Neural cell (in vitro differentiated cells): ENCODE measurements at regions not wholly inside any gene's neighbourhood (a gene's known extent, or its start where the extent isn't known, plus 50 kb on each side); places are given as distances from the start of the nearest gene placed in this dataset.
"Not testable (repeated sequence)": the region's sequence is repeated elsewhere in the genome, so short reads cannot be mapped to it uniquely, and the experiment has no call there.

ENCODE experiments used
- H2AFZ ChIP-seq: fragments of 200-600, 300-800 bp; sonication (generic), shearing (Covaris generic); 2 replicates; pipeline ENCODE4 v1.6.0; 2014; ENCODE audit warnings: low read depth, mild to moderate bottlenecking, antibody characterized with exemption, low read length, moderate library complexity
- H3F3A ChIP-seq: fragments of 200-600 bp; shearing (Covaris generic); 2 replicates; pipeline ENCODE4 v1.6.1; 2016; ENCODE audit warnings: mild to moderate bottlenecking, moderate library complexity, mixed read lengths, antibody characterized with exemption, low read length; ENCODE audit not compliant: insufficient read depth, poor library complexity, severe bottlenecking
- H3K27ac ChIP-seq: fragments of 200-600, 300-800 bp; sonication (generic), shearing (Covaris generic); 2 replicates; pipeline ENCODE4 v1.5.1; 2014; ENCODE audit warnings: mild to moderate bottlenecking, low read length, moderate library complexity
- H3K27me3 ChIP-seq: fragments of 300-800, 200-600 bp; sonication (generic), shearing (Covaris generic); 2 replicates; pipeline ENCODE4 v1.6.0; 2014; ENCODE audit warnings: mild to moderate bottlenecking, low read depth, low read length, moderate library complexity; ENCODE audit not compliant: insufficient read depth
- H3K36me3 ChIP-seq: fragments of 300-800, 200-600 bp; sonication (generic), shearing (Covaris generic); 2 replicates; pipeline ENCODE4 v1.5.1; 2014; ENCODE audit warnings: mild to moderate bottlenecking, antibody characterized with exemption, low read length, moderate library complexity; ENCODE audit not compliant: insufficient read depth
- H3K4me2 ChIP-seq: fragments of 300-800, 200-600 bp; sonication (generic), shearing (Covaris generic); 2 replicates; pipeline ENCODE4 v1.6.0; 2014; ENCODE audit warnings: mild to moderate bottlenecking, low read length
- H3K4me3 ChIP-seq: fragments of 300-800, 200-600 bp; sonication (generic), shearing (Covaris generic); 2 replicates; pipeline ENCODE4 v1.5.1; 2014; ENCODE audit warnings: mild to moderate bottlenecking, low read length, moderate library complexity
- H3K79me2 ChIP-seq: fragments of 200-600 bp; shearing (Covaris generic); replicated peaks from 2 replicates; pipeline ENCODE4 v1.6.0; 2014; ENCODE audit warnings: mild to moderate bottlenecking, low read length, moderate library complexity; ENCODE audit not compliant: insufficient read depth
- H3K9ac ChIP-seq: fragments of 300-800, 200-600 bp; sonication (generic), shearing (Covaris generic); 2 replicates; pipeline ENCODE4 v1.6.1; 2016; ENCODE audit warnings: mild to moderate bottlenecking, low read length, mixed read lengths
- H3K9me2 ChIP-seq: fragments of 200-600 bp; shearing (Covaris generic); 2 replicates; pipeline ENCODE4 v1.6.1; 2016; ENCODE audit warnings: mild to moderate bottlenecking, low read length, mixed read lengths; ENCODE audit not compliant: insufficient read depth
- H3K9me3 ChIP-seq: fragments of 200-600, 300-800 bp; sonication (generic), shearing (Covaris generic); 2 replicates; pipeline ENCODE4 v1.6.1; 2016; ENCODE audit warnings: mild to moderate bottlenecking, mixed run types, low read length, moderate library complexity, mixed read lengths
- H4K20me1 ChIP-seq: fragments of 200-600 bp; shearing (Covaris generic); 2 replicates; pipeline ENCODE4 v1.6.1; 2016; ENCODE audit warnings: mild to moderate bottlenecking, mixed run types; ENCODE audit not compliant: insufficient read depth
- CTCF ChIP-seq: fragments of 450-650 bp; IDR thresholded peaks from 2 replicates; pipeline ENCODE4 v1.5.1; 2014; ENCODE audit warnings: antibody characterized with exemption, mild to moderate bottlenecking, moderate library complexity; ENCODE audit not compliant: poor library complexity, severe bottlenecking
- EP300 ChIP-seq: fragments of 450-650 bp; conservative IDR thresholded peaks from 2 replicates; pipeline ENCODE4 v1.6.1; 2014; ENCODE audit warnings: antibody characterized with exemption, mild to moderate bottlenecking, moderate library complexity; ENCODE audit not compliant: poor library complexity, severe bottlenecking
- EZH2 ChIP-seq: fragments of 200-600, 300-800 bp; shearing (Covaris generic), sonication (generic); IDR thresholded peaks from 2 replicates; pipeline ENCODE4 v1.6.1; 2014; ENCODE audit warnings: antibody characterized with exemption, low read length, borderline replicate concordance, mild to moderate bottlenecking; ENCODE audit not compliant: insufficient read depth, poor library complexity, severe bottlenecking
- MXI1 ChIP-seq: fragments of 450-650 bp; conservative IDR thresholded peaks from 2 replicates; pipeline ENCODE4 v1.6.1; 2014; ENCODE audit warnings: antibody characterized with exemption, mild to moderate bottlenecking; ENCODE audit not compliant: poor library complexity, severe bottlenecking
- POLR2AphosphoS5 ChIP-seq: IDR thresholded peaks from 2 replicates; pipeline ENCODE4 v1.6.1; 2012
- RAD21 ChIP-seq: fragments of 450-650 bp; conservative IDR thresholded peaks from 2 replicates; pipeline ENCODE4 v1.6.1; 2014; ENCODE audit warnings: antibody characterized with exemption, mild to moderate bottlenecking, moderate library complexity
- REST ChIP-seq: IDR thresholded peaks from 2 replicates; pipeline ENCODE4 v1.6.1; 2012; ENCODE audit warnings: borderline replicate concordance
- SMC3 ChIP-seq: fragments of 450-650 bp; conservative IDR thresholded peaks from 2 replicates; pipeline ENCODE4 v1.6.1; 2014; ENCODE audit warnings: antibody characterized with exemption, mild to moderate bottlenecking, moderate library complexity; ENCODE audit not compliant: poor library complexity
- TAF1 ChIP-seq: IDR thresholded peaks from 2 replicates; pipeline ENCODE4 v1.6.1; 2012; ENCODE audit warnings: low read depth

DNA sequence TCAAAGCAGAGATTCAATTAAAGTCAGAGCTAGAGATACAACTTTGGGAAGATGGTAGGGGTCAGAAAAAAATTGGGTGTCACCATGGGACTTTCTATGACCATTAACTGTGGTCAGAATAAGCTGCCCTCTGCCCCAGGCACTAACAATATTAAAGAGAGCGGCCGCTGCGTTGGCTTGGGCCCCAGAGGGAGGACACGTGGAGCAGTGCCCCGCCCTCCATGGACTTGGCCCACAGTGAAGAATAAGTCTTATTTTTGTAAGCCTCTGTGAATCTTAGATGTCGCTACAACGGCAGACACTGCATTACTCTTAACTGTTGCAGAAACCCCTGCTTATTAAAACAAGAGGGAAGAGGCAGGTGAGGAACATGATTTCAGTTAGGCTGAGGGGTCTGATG lies 172.7 kb downstream of the UQCRFS1 start:
- TF ChIP-seq RAD21: no peak
- no peak for TF ChIP-seq EZH2
- TF ChIP-seq SMC3: no peak
- TF ChIP-seq EP300: no peak
- TF ChIP-seq TAF1: no peak
- no peak for TF ChIP-seq POLR2AphosphoS5
- TF ChIP-seq REST: no peak
- TF ChIP-seq MXI1: no peak
- no peak for TF ChIP-seq CTCF
- no peak overlapping the region for H3K4me3 ChIP-seq

DNA sequence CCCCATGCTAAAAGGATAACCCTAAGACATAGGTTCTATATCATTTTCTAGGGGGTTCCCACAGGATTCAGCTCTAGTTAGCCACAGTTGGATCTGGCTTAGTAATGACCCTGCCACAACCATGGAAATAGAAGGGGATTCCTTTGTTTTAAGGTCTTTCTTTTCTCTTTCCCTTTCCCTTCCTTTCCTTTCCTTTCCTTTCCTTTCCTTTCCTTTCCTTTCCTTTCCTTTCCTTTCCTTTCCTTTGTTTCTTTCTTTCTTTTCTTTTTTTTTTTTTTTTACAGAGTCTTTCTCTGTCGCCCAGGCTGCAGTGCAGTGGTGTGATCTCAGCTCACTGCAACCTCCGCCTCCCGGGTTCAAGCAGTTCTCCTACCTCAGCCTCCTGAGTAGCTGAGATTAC lies 173.9 kb downstream of the UQCRFS1 start:
- H4K20me1 ChIP-seq, H3K27me3 ChIP-seq, H3K4me2 ChIP-seq, H2AFZ ChIP-seq, H3K27ac ChIP-seq, H3K4me3 ChIP-seq, H3K36me3 ChIP-seq, H3K9me3 ChIP-seq, H3K9me2 ChIP-seq, H3K79me2 ChIP-seq, H3F3A ChIP-seq, H3K9ac ChIP-seq: not testable (repeated sequence)

More for the DNA sequence above, 172.7 kb downstream of the UQCRFS1 start:
- Histone ChIP-seq H3K27ac (no peak overlapping the region), H4K20me1 (no peaks in the 10 kb centered on the region), H3K79me2 (no peaks in the 10 kb centered on the region), H3K9me2 (no peaks in the 10 kb centered on the region), H3K36me3 (no peaks in the 10 kb centered on the region), H3F3A (no peaks in the 10 kb centered on the region), H2AFZ (no peak overlapping the region), H3K9ac (no peak overlapping the region), H3K27me3 (no peaks in the 10 kb centered on the region), H3K9me3 (no peaks in the 10 kb centered on the region), H3K4me2 (no peak overlapping the region)

DNA sequence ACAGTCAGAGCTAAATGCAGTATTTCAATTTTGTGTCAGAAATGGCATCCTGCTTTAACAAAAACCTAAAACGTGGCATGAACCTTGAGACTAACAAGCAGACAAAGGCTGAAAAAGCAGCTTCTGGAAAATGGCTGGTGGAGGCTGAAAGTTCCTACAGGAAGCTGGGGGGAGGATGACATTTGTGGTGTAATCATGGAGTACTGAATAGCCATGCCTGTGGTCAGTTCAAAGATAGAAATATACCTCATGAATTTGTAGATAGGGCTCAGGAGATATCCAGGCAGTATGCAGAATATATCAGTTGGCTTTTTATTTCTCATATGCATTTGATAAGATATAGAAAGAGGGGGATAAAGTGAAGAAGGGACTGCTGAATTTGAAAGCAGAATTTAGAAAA lies 181.7 kb downstream of the UQCRFS1 start:
- Histone ChIP-seq H3K9ac (no peak overlapping the region), H2AFZ (no peak overlapping the region), H3K9me2 (no peaks in the 10 kb centered on the region), H3K27ac (no peak overlapping the region), H4K20me1 (no peaks in the 10 kb centered on the region), H3K79me2 (no peaks in the 10 kb centered on the region), H3K4me2 (no peak overlapping the region), H3K9me3 (no peaks in the 10 kb centered on the region), H3F3A (no peaks in the 10 kb centered on the region), H3K27me3 (no peaks in the 10 kb centered on the region), H3K36me3 (no peaks in the 10 kb centered on the region), H3K4me3 (no peak overlapping the region)
- TF ChIP-seq REST (no peak), RAD21 (no peak), TAF1 (no peak), SMC3 (no peak), MXI1 (no peak), POLR2AphosphoS5 (no peak)
